Astrocyte of the hippocampus (primary cell): ENCODE measurements at regions not wholly inside any gene's neighbourhood (a gene's known extent, or its start where the extent isn't known, plus 50 kb on each side); places are given as distances from the start of the nearest gene placed in this dataset.

ENCODE experiments used
- DNase-seq: peaks from one replicate; pipeline ENCODE4 v3.0.0; 2011; ENCODE audit warnings: low read depth, low spot score

DNA sequence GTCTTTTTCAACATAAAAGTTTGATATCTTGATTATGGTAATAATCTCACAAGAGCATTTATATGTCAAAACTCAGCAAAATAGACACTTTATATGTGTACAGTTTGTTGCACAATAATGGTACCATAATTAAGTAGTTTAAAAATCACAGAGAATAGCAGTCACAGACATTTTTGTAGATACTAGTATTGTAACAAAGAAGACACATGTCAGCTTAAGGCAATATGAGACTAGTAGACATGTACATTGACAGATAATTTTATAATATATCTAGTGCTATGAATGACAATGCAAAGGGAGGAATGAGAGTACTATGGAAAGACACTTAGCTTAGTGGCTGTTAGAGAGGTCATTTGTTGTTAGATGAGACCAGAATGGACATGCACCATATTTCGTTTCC lies 1490.6 kb upstream of the CDH6 start:
- no peak for DNase-seq

DNA sequence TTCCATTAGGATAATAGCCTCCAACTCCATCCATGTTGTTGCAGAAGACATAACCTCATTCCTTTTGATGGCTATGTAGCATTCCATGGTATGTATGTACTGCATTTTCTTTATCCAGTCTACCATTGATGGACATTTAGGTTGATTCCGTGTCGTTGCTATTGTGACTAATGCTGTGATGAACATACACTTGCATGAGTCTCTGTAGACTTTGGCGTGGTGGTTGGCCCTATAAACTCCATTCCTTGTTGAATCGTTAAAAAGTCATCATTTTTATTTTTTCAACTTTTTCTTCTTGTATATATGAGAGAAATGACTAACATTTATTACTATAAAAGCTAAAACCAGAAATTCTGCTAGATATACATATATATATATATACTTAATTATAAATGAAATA lies 1491.9 kb upstream of the CDH6 start:
- DNase-seq = no peak

DNA sequence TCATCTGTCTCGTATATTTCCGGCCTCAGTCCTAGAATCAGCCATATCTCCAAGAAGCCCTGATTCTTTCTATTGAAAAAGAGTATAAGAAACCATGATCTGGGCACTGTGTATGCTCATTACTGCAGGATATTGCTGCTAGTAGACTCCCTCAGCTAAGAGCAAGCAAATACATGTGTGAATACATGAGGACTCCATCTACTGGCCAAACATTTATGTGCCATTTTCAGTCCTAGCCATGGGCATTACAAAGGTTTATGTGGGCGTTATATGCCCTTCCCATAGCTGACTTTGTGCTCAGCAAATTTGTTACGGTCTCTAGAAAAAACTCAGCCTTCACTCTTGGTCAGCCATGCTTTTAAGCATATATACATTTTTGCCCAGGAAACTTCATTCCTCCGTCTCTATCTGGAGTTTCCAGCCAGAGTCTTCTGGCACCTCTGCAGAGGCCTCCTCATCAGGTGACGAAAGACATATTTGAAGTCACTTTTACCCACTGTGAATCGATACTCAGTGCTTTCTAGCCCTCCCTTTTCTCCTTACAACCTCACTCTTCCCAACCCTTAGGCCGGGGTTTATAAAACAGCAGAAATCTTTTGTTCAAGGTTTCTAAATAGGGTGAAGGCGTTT lies 1495.6 kb upstream of the CDH6 start:
- DNase-seq = no peak

DNA sequence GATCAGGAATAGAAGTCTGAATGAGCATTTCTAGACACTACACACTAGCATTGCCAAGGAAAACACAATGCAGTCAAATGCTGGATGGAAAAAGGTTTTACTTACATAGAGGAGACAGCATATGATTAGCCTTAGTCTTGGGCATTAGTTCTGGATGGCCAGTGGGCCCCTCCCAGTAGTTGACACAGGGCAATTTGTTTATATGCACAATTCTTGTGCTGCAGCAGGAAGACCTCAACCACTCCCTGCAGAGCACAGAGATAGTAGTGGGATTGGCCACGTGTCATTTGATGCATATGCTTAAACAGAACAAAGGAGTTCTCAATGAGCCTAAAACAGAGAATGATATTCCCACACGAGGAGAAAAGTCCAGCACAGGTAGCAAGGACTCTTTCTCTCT lies 1496.2 kb upstream of the CDH6 start:
- DNase-seq = no peak

DNA sequence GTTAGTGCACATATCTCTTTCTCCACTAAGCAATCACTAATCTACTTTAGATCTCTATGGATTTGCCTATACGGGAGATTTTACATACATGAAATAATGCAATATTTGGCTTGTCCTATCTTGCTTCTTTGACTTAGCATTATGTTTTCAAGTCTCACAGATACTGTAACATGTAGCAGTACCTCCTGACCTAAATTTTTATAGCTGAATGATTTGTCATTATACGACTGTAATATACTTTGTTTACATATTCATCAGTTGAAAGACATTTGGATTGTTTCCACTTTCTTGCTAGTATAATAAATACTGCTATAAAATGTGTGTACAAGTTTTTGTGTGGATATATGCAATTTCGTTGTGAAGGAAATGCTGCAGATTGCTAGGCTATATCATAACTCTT lies 1520.8 kb upstream of the CDH6 start:
- DNase-seq = no peak

DNA sequence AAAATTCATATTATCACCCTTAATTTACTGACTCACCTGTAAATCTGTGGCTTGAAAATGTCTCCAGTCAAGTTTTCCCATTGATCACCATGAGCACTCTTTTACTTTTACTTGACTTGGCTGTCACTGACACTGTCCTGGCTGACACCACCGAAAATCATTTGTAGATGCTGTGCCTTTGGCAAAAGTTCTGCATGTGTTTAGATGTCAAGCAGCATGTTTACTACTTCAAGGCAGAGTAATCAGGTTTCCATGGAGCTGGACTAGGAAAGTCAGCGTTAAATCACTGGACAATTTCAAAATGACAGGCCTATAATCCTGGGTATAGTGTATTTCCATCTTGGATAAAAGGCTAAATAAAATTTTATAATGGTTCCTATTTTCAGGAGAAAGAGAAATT lies 1530.6 kb upstream of the CDH6 start:
- DNase-seq = no peak

DNA sequence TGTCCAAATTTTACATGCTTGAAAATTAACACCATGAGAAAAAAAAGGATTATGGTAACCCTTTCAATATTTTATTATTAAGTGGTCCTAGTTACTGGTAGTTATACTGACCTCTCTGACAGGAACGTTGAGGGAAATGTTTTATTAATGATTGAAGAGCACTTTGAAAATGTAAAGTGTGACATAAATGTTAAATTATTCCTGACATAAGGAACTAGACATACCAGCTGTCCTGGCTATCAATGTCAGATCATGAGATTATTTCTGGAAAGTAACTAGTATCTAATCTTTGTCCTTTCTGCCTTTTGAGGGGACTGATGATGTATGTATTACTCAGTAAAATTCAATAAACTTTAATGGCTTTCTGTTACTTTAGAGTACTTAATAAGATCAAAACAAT lies 1538.5 kb upstream of the CDH6 start:
- no peak for DNase-seq

DNA sequence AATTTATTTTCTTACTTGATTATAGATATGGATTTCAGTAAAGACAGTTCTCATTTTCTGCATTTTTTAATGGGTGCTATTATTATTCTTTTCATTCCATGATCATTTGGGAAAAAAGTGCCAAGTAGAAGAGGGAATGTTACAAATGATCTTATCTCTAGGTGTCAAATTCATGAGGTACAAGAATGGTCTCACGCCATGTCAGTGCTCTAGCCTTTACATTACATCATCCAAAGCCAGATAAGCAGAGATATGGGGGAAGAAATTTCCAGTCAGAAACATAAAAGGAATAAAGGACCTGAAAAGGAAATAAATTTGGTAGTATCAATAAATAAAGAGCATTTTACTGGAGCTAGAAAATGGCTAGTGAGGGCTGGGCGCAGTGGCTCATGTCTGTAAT lies 1544.2 kb upstream of the CDH6 start:
- DNase-seq = no peak

DNA sequence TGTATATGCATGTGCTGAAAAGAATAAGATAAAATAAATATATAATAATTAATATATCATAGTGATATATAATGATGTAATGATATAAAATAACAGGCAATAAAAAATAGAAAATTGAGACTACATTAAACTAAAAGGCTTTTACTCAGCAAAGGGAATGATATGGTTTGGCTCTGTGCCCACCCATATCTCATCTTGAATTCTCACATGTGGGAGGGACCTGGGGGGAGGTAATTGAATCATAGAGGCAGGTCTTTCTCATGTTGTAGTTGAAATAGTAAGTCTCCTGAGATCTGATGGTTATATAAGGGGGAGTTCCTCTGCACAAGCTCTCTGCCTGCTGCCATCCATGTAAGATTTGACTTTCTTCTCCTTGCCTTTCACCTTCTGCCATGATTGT lies 1550.9 kb upstream of the CDH6 start:
- DNase-seq = no peak

DNA sequence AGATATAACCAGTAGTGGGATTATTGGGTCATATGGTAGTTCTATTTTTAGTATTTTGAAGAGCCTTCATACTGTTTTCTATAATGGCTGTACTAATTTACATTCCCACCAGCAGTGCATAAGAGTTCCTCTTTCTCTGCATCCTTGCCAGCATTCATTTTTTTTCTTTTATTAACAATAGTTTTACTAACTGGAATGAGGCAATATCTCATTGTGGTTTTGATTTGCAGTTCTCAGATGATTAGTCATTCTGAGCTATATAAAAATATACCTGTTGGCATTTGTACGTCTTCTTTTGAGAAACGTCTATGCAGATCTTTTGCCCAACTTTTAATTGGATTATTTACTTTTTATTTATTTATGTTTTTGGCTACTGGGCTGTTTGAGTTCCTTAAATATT lies 1579.3 kb upstream of the CDH6 start:
- no peak for DNase-seq

DNA sequence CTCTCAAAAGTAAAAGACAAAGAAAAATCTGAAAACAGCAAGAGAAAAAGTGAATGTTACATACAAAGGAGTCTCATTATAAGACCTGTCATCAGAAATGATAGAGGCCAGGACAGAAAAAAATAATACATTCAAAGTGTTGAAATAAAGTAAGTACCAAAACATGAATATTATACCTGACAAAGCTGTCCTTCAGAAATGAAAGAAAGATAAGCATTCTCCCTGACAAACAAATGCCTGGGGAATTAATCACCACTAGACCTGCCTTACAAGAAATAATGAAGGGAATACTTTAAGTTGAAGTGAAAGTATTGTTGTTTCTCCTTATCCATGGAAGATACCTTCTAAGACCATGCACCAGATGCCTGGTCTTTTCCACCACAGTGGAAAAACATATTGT lies 1605.2 kb upstream of the CDH6 start:
- no peak for DNase-seq

DNA sequence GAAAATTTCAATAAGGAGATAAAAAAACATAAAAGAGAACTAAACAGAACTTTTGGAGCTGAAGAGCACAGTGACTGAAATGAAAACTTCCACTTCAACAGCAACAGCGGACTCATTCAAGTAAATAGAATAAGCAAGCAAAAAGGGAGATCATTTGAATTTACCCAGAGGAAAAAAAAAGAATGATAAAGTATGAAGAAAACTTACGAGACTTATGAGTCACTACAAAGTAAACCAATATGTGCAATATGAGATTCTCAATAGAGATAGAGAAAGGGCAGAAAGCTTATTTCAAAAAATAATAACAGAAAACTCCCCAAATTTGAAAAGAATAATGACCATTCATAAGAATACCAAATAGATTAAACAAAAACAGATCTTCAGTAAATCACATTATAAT lies 1605.7 kb upstream of the CDH6 start:
- no peak for DNase-seq

DNA sequence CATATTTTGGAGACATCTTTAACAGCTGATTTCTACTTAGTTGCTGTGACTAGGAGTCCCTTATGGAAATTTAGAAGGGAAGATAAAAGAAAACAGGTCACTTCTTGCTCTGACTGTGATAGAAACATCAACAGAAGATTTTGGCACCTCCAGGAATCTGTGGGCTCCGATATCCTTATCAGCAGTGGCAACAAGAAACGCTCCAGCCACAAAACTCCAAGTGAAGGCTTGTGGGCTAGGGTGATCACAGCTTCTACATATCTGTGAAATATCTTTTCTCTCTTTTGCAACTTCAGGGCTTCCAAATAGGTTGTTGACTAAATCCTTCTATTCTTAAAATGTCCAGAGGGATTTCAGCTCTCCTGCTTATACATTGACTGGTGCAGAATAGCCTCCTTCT lies 1625.5 kb upstream of the CDH6 start:
- no peak for DNase-seq

DNA sequence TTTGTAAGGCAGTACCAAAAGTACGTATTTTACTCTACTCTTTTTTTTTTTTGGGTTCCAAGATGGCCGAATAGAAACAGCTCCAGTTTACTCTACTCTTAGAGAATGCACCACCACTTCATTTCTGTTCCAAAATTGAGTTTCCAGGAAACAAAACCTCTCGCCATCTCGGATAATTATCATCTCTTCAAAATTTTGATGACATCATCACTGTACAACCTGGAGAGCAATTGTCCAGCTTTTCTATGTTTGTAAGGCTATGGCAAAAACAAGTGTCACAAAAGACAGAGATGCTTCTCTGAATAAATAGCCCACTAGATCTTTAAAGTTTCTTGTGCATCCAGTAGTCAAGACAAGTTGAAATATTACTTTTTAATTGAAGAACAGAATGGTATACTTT lies 1631.9 kb upstream of the CDH6 start:
- DNase-seq = no peak

DNA sequence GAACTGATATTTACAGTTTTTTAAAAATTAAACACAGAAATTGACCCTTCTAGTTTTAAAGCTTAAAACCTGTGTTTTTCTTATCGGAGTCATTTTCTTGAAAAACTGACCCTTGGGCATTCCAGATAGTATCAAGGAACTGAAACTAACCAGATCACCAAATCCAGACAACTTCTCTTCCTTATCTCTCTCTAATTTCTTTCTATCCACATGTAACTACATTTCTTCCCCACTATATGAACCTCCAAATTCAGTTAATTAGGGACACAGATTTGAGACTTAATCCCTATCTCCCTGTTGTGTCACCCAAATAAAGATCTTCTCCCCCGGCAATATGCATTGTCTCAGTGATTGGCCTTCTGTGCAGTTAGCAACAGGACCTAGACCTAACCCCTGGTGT lies 1643.0 kb upstream of the CDH6 start:
- DNase-seq = no peak

DNA sequence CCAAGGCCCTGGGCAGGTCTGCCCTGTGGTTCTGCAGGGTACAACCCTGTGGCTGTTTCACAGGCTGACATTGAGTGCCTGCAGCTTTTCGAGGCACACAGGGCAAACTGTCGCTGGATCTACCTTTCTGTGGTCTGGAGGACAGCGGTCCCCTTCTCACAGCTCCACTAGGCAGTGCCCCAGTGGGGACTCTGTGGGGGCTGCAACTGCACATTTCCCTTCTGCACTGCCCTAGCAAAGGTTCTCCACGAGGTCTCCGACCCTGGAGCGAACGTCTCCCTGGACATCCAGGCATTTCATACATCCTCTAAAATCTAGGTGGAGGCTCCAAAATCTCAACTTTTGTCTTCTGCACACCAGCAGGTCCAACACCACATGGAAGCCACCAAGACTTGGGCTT lies 1645.2 kb upstream of the CDH6 start:
- no peak for DNase-seq

DNA sequence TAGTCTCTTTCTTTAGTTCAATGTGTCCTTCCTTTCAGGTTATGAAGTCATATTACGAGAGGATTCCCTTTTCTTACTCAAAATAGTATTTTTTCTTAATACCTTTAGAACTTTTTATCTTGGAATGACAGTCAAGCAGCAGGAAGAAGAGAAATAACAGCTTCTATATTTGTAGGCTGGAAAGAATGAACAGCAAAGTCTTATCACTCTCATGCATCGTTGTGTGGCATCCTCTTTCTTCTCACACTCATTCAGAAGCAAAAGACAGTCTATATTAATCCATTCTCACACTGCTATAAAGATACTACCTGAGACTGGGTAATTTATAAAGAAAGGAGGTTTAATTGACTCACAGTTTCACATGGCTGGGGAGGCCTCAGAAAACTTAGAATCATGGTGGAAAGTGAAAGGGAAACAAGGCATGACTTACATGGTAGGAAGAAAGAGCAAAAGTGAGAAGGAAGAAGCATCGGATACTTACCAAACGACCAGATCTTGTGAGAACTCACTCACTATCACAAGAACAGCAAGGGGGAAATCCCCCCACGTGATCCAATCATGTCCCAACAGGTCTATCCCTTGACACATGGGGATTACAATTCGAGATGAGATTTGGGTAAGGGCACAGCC lies 1646.1 kb upstream of the CDH6 start:
- DNase-seq = no peak

DNA sequence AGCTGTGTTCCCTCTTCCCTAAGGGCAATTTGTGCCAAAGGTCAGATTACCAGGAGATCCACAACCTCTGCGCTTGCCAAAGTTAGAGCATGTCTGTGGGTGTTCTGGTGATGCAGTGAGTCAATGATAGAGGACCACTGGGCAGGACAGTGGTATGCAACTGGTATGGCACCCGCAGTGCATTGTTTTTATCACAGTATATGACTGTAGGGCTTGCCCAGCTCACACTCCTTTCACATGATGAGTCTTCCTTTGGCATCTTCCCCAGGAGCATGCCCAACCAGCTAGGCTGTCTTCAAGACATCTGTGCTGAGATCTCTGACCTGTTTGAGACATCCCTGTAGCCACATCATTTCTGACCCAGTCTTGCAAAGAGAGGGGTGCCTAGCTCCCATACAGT lies 1650.0 kb upstream of the CDH6 start:
- no peak for DNase-seq

DNA sequence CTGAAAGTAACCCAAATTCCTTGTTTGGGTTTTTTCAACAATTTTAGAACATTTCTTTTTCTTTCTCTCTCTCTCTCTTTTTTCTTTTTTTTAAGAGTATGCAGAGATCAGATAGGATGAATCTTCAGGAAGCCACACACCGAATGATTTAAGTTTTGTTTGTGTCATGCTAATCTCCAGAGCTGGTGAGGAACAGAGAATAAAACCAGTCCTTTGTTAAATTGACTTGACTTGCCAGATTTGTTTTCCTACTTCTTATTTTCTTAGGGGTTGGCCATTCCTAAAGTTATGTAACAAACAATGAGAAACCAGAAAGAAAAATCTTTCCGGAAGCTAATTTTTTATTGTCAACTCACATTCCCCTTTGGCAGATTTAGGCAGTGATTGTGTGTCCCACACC lies 1669.3 kb upstream of the CDH6 start:
- DNase-seq = no peak

DNA sequence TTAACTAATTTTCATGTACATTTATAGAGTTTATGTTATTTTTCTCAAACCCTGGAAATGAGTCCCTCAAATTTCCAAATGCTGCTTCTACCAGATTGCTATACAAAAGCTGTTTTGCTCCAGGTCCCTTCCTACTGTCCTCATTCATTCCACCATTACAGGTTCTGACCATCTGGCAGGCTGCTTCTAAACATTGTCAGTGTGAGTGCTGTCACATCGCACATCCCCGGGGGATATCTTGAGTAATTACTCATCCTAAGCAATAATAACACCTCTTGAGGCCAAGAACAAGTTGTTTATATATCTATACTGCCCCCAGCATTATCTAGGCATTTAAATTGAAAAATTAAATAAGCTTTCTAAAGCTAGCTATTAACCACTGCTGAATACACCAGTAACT lies 1675.3 kb upstream of the CDH6 start:
- DNase-seq = no peak

DNA sequence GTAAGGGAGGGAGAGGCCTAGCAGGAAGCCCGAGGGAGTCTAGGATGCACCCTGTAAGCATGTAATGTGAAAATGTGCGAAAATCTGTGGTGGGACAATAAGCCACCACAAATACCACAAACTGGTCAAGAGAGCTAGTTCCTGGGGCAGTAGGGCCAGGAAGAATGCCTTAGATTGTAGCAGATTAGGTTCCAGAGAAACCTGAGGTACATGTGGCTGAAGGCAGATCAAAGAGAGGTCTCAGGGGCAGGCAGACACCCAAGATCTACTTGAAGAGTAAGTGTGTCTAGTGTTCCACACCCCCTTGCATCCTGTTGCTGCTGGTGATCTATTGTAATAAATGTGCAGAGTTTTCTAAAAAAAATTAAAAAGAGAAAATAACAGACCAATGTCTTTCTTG lies 1677.3 kb upstream of the CDH6 start:
- DNase-seq = no peak

DNA sequence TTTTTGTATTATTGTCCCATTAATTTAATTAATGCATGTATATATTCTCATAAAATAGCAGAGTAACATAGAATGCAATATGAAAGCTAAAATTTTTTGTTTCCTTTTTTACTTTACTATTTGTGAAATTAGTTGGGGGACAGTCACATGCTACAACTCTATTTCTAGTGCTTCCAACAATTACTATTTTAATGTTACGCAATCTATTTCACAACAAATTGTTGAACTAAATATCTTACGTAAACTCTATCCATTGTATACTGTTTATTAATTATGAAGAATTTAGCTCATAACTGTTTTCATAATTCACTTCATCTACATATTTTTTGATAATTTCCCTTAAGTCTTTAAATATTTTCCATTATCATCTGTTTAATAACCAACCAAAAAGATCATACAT lies 1685.4 kb upstream of the CDH6 start:
- no peak for DNase-seq

DNA sequence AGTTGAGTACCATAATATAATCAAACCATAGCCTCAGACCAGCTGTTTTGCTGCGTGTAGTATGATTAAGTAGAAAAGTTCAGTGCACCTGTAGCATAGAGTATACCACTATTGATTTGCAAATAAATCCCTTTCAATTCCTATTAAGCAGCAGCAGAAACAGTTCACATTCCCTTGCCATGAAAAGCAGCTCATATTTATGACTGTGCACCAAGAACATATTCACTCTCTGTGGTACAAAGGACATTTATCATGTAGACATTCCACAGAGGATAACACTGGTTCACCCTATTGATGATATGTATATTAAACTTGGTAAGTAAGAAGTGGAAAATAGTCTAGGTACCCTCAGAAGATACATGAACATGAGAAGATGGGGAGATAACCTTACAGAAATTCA lies 1689.1 kb upstream of the CDH6 start:
- DNase-seq = no peak

DNA sequence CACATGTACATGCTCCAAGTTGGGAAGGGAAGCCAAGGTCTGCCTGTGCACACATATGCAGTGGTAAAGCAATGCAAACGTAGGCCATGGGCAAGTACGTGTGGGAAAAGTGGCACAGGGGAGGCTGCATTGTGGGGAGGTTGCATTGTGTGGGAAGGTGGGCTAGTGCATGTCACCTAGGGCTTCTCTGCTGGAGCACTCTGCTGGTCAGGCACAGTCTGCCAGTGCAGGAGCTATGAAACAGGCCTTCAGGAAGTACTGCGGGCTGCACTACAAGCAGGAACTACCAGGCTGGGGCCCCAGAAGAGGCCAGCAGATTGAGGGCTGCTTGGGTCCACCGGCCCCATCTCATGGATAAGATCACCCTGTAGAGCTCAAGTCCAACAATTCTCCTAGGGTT lies 1694.6 kb upstream of the CDH6 start:
- DNase-seq = no peak
